Ascending aorta (tissue), 2 donors: ENCODE measurements at regions not wholly inside any gene's neighbourhood (a gene's known extent, or its start where the extent isn't known, plus 50 kb on each side); places are given as distances from the start of the nearest gene placed in this dataset.

Experiments used
- DNase-seq, 2 donors: peaks; one replicate each; pipeline ENCODE4 v3.0.0-alpha.2; 2019; ENCODE audit warnings: low spot score in 2 of 2
- H3K27ac ChIP-seq, 2 donors: fragments of 200-600 bp; sonication (generic); one replicate each; pipeline ENCODE4 v1.5.1; 2016 to 2017; ENCODE audit warnings: mild to moderate bottlenecking in 1 of 2
- H3K27me3 ChIP-seq: fragments of 200-600 bp; sonication (generic); one replicate; pipeline ENCODE4 v1.5.1; 2017
- H3K36me3 ChIP-seq, 2 donors: fragments of 200-600 bp; sonication (generic); one replicate each; pipeline ENCODE4 v1.5.1; 2016
- H3K4me1 ChIP-seq, 2 donors: fragments of 200-600 bp; sonication (generic); one replicate each; pipeline ENCODE4 v1.5.1; 2016 to 2017; ENCODE audit warnings: mild to moderate bottlenecking in 1 of 2
- H3K4me3 ChIP-seq, 2 donors: fragments of 200-600 bp; sonication (generic); one replicate each; pipeline ENCODE4 v1.5.1; 2016 to 2017; ENCODE audit warnings: mild to moderate bottlenecking in 1 of 2
- H3K9me3 ChIP-seq, 2 donors: fragments of 200-600 bp; sonication (generic); one replicate each; pipeline ENCODE4 v1.5.1; 2016
- intact Hi-C: fragments of 100-400 bp; cut with DNase I; formaldehyde crosslinking; loops from one replicate; pipeline ENCODE4 v1.15.1; 2023
- TF ChIP-seq, protein P1 (sequence below), 3 experiments: fragments of 200-600 bp in 2 of 3; fragments of 450-650 bp in 1 of 3; sonication (generic) in 2 of 3; IDR thresholded peaks; one replicate each; pipeline ENCODE4 v1.5.1; 2016 to 2019; ENCODE audit warnings: antibody characterized with exemption in 3 of 3, mild to moderate bottlenecking in 1 of 3, moderate library complexity in 1 of 3

DNA sequence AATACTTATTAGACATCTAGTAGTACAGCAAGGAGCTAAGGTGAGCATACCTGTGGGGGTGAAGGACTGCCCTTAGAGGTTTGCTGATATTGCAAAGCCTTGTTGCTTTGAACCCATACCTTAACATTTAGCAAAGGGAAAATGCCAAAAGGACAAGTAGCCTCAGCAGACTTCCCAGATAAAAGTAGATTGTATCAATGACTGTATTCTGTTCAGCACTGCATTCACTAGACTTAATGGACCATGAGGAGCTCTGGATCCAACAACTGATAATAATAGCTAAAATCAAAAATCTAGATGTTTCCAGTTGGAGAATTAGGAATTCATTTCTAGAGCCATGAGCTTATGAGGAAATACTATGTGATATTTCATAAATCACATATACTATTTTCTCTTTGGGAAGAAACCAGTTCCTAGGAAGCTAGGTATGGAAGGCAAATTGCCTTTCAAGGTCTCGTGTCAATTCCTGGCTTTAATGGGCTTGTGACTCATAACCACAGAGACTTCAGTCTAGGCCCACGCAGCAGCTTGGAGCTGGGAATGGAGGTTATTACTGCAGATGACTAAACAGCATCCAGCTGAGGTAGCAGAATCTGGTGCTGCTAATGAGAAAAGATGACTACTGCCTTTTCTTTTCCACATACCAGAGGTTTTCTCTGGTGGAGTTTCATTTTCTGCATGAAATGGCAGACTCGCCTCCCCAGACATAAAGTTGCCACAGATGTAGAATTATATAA, 191.2 kb upstream of the NABP1 start:
- Histone ChIP-seq H3K9me3 (peaks cover 5 to 13% of the 10 kb centered on the region in 2 donors), H3K4me1 (no peaks in the 10 kb centered on the region), H3K27me3 (no peaks in the 10 kb centered on the region), H3K4me3 (no peak overlapping the region), H3K36me3 (no peaks in the 10 kb centered on the region), H3K27ac (no peak overlapping the region)
- TF ChIP-seq, protein P1, sequence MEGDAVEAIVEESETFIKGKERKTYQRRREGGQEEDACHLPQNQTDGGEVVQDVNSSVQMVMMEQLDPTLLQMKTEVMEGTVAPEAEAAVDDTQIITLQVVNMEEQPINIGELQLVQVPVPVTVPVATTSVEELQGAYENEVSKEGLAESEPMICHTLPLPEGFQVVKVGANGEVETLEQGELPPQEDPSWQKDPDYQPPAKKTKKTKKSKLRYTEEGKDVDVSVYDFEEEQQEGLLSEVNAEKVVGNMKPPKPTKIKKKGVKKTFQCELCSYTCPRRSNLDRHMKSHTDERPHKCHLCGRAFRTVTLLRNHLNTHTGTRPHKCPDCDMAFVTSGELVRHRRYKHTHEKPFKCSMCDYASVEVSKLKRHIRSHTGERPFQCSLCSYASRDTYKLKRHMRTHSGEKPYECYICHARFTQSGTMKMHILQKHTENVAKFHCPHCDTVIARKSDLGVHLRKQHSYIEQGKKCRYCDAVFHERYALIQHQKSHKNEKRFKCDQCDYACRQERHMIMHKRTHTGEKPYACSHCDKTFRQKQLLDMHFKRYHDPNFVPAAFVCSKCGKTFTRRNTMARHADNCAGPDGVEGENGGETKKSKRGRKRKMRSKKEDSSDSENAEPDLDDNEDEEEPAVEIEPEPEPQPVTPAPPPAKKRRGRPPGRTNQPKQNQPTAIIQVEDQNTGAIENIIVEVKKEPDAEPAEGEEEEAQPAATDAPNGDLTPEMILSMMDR (IDR thresholded peaks at IDR 0.05) = no peak
- DNase-seq = no peak
- intact Hi-C loops = loop anchor here (5.0 kb wide), 1 partner anchor 44 kb away; no protein-coding TSS in a partner anchor

DNA sequence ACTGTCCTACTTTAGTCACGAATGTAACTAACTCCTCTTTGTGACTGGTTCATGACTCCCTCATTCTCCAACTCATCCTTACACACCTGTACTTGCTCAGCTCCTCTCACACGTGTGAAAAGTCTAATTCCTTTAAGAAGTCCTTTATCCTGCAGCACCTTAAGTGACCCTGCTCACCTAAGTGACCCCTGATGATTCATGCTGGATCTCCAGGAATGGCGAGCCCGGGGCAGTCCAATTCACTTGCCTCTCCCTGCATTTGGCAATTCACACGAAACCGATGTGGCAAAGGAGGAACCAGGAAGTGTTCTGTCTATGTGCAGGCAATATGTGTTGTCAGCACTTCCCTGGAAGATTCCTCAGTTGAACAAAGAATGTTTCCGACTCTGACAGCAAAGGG, 189.8 kb upstream of the NABP1 start:
- Histone ChIP-seq H3K27ac (no peak overlapping the region), H3K4me3 (no peak overlapping the region), H3K36me3 (no peaks in the 10 kb centered on the region), H3K4me1 (no peaks in the 10 kb centered on the region), H3K9me3 (peaks cover 2 to 5% of the 10 kb centered on the region in 2 donors), H3K27me3 (no peaks in the 10 kb centered on the region)
- intact Hi-C loops = loop anchor here (5.0 kb wide), 1 partner anchor 46 kb away; no protein-coding TSS in a partner anchor
- TF ChIP-seq, protein P1 (IDR thresholded peaks at IDR 0.05) = no peak
- no peak for DNase-seq

DNA sequence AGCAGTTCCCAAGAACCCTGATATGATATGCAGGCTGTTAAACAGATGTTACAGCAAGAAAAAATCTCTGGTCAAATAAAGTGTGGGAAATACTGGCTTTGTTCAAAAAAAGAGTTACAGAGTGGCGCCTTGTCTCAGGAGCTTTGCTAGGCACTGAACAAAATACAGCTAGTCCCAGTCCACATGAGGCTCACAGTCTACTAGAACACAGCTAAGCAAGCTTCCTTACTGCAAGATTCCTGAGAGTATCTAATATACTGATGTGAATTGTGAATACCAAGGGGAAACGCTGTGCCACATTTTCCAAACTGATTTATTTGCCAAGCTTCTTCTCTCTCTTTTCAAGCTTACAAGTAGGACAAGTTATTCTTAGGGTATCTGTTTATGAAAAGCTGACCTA, 188.8 kb upstream of the NABP1 start:
- H3K36me3 ChIP-seq = no peaks in the 10 kb centered on the region
- no peaks in the 10 kb centered on the region for H3K4me1 ChIP-seq
- TF ChIP-seq, protein P1 (IDR thresholded peaks at IDR 0.05) = no peak
- no peak overlapping the region for H3K4me3 ChIP-seq
- intact Hi-C loops = loop anchor here (5.0 kb wide), 1 partner anchor 47 kb away; no protein-coding TSS in a partner anchor
- H3K27me3 ChIP-seq = no peaks in the 10 kb centered on the region
- no peak overlapping the region for H3K27ac ChIP-seq
- no peak for DNase-seq
- no peaks in the 10 kb centered on the region for H3K9me3 ChIP-seq

DNA sequence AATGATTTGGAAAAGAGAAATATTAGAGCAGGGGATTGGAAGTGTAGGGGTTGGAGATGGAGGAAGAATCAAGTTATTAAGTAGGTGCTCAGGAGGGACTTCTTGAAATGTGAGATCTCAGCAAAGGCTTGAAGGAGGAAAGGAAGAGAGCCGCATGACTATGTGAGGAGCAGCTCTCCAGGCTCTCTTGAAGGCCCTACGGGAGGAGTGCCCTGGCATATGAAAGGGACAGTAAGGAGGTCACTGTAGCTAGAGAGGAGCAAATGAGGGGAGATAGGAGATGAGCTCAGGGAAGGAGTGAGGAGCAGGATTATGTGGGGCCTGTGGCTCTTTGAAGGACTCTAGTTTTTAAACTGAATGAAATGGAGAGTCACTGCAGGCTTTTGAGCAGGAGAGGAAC, 181.1 kb upstream of the NABP1 start:
- no peaks in the 10 kb centered on the region for H3K9me3 ChIP-seq
- no peak overlapping the region for H3K4me3 ChIP-seq
- intact Hi-C loops = no loop called here
- no peak for DNase-seq
- H3K27me3 ChIP-seq = no peaks in the 10 kb centered on the region
- no peaks in the 10 kb centered on the region for H3K36me3 ChIP-seq
- H3K4me1 ChIP-seq = peaks cover 0 to 15% of the 10 kb centered on the region in 2 donors
- TF ChIP-seq, protein P1 (IDR thresholded peaks at IDR 0.05) = no peak
- H3K27ac ChIP-seq = no peak overlapping the region

DNA sequence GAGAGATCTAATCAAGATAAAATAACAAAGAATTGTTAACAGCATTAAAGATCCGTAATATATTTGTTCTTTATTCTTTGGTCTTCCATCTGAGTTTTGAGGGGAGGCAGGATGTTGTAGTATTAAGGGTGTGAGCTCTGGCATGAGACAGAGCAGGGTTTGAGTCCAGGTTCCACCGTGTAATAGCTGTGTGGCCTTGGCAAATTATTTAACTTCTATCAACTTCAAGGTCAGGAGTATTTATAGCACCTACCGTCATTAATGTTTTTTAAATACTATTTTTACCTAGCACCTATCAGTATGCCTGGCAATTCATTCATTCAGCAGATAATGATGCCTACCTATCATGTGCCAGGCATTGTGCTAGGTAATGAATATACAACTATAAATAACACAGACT, 180.1 kb upstream of the NABP1 start:
- Histone ChIP-seq H3K4me1 (peaks cover 0 to 15% of the 10 kb centered on the region in 2 donors), H3K27ac (no peak overlapping the region), H3K4me3 (no peak overlapping the region), H3K9me3 (no peaks in the 10 kb centered on the region), H3K36me3 (no peaks in the 10 kb centered on the region), H3K27me3 (no peaks in the 10 kb centered on the region)
- intact Hi-C loops = no loop called here
- TF ChIP-seq, protein P1 (IDR thresholded peaks at IDR 0.05) = no peak
- no peak for DNase-seq
